ENCODE measurements at regions not wholly inside any gene's neighbourhood (a gene's known extent, or its start where the extent isn't known, plus 50 kb on each side); places are given as distances from the start of the nearest gene placed in this dataset.

GRCh38 chr7:17485904-17486303 lies 187.5 kb downstream of the AHR start:
- no peak for DNase-seq (ENCODE audit: extremely low read depth, low read depth)
- TF ChIP-seq, protein P1, sequence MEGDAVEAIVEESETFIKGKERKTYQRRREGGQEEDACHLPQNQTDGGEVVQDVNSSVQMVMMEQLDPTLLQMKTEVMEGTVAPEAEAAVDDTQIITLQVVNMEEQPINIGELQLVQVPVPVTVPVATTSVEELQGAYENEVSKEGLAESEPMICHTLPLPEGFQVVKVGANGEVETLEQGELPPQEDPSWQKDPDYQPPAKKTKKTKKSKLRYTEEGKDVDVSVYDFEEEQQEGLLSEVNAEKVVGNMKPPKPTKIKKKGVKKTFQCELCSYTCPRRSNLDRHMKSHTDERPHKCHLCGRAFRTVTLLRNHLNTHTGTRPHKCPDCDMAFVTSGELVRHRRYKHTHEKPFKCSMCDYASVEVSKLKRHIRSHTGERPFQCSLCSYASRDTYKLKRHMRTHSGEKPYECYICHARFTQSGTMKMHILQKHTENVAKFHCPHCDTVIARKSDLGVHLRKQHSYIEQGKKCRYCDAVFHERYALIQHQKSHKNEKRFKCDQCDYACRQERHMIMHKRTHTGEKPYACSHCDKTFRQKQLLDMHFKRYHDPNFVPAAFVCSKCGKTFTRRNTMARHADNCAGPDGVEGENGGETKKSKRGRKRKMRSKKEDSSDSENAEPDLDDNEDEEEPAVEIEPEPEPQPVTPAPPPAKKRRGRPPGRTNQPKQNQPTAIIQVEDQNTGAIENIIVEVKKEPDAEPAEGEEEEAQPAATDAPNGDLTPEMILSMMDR (IDR thresholded peaks at IDR 0.05; ENCODE audit: low read depth, low read length) = no peak

- TF ChIP-seq, protein P1 (IDR thresholded peaks at IDR 0.05; ENCODE audit: low read depth, low read length) = no peak
- DNase-seq (ENCODE audit: extremely low read depth, low read depth) = no peak
Measured at GRCh38 chr7:17486835-17487234, 188.4 kb downstream of the AHR start.

GRCh38 chr7:17487343-17487742 lies 188.9 kb downstream of the AHR start:
- TF ChIP-seq, protein P1 (IDR thresholded peaks at IDR 0.05; ENCODE audit: low read depth, low read length) = no peak
- DNase-seq (ENCODE audit: extremely low read depth, low read depth) = no peak

DNA sequence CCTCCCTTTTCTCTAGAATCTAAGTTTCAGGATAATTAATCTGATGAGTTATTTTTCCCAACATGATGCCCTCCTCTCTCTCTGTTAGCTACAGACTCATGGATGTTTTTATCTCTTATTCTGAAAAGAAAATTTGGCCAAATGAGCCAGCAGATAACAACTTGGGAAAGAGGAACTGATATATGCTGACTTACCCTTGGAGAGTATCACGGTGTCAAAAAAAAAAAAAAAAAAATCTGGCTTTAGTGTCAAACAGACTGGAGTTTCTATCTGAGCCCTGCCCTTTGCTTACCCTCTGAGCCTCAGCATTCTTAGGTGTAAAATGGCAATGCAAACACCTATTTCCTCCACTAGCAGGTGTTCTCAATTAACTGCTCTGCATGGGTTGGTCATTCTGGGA lies 190.4 kb downstream of the AHR start:
- TF ChIP-seq, protein P1 (IDR thresholded peaks at IDR 0.05; ENCODE audit: low read depth, low read length) = no peak
- no peak for DNase-seq (ENCODE audit: extremely low read depth, low read depth)

GRCh38 chr7:17489961-17490360 lies 191.5 kb downstream of the AHR start:
- TF ChIP-seq, protein P1 (IDR thresholded peaks at IDR 0.05; ENCODE audit: low read depth, low read length) = no peak
- DNase-seq (ENCODE audit: extremely low read depth, low read depth) = no peak

DNA sequence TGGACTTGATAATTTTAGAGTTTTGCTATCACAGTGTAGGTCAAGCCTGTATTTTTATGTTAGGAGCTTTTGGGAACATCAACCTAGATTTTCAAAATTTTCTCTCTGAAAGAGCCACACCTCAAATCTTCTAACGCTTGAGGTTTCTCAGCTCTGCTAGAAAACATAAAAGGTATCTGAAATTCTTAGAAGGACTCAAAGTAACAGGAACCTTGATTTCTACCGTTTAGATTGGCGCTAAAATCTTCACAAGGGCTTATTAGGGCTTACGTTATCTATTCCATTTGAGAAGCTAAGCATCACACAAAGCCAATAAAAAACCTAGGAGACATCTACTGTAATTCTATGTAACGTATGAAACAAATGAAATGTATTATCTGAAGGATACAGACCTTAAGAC lies 192.4 kb downstream of the AHR start:
- DNase-seq (ENCODE audit: extremely low read depth, low read depth) = no peak
- TF ChIP-seq, protein P1 (IDR thresholded peaks at IDR 0.05; ENCODE audit: low read depth, low read length) = no peak

- DNase-seq (ENCODE audit: extremely low read depth, low read depth) = no peak
Measured at GRCh38 chr7:17492437-17492836, 194.0 kb downstream of the AHR start.

More at GRCh38 chr7:17492437-17492836, 194.0 kb downstream of the AHR start:
- TF ChIP-seq, protein P1 (IDR thresholded peaks at IDR 0.05; ENCODE audit: low read depth, low read length) = no peak
